ENCODE measurements at regions not wholly inside any gene's neighbourhood (a gene's known extent, or its start where the extent isn't known, plus 50 kb on each side); places are given as distances from the start of the nearest gene placed in this dataset.

- no peak for TF ChIP-seq POLR2A (IDR thresholded peaks at IDR 0.05)
- no peak for TF ChIP-seq CTCF (IDR thresholded peaks at IDR 0.05)
Measured at GRCh38 chr14:54206516-54206915, 190.3 kb upstream of the CDKN3 start.

Data from right lobe of liver (tissue), 4 donors.